ENCODE measurements at regions not wholly inside any gene's neighbourhood (a gene's known extent, or its start where the extent isn't known, plus 50 kb on each side); places are given as distances from the start of the nearest gene placed in this dataset.
"Not testable (repeated sequence)": the region's sequence is repeated elsewhere in the genome, so short reads cannot be mapped to it uniquely, and the experiment has no call there.

- TF ChIP-seq CTCF (IDR thresholded peaks at IDR 0.05; ENCODE audit: low read depth, low read length): no peak
- H3K4me3 ChIP-seq (replicated peaks in 1 of 2; ENCODE audit: low read depth in 2 of 2, low read length in 2 of 2): no peak overlapping the region
- no peak for DNase-seq (ENCODE audit: low read depth in 2 of 2)
Measured at GRCh38 chrX:38948046-38948445, 146.8 kb downstream of the MID1IP1 start.

- H3K4me3 ChIP-seq (replicated peaks in 1 of 2; ENCODE audit: low read depth in 2 of 2, low read length in 2 of 2): no peak overlapping the region
- no peak for TF ChIP-seq CTCF (IDR thresholded peaks at IDR 0.05; ENCODE audit: low read depth, low read length)
- no peak for DNase-seq (ENCODE audit: low read depth in 2 of 2)
Measured at GRCh38 chrX:38954520-38954919, 153.3 kb downstream of the MID1IP1 start.

GRCh38 chrX:38959736-38960135, 158.5 kb downstream of the MID1IP1 start:
- TF ChIP-seq CTCF (IDR thresholded peaks at IDR 0.05; ENCODE audit: low read depth, low read length): no peak
- no peak overlapping the region for H3K4me3 ChIP-seq (replicated peaks in 1 of 2; ENCODE audit: low read depth in 2 of 2, low read length in 2 of 2)
- no peak for DNase-seq (ENCODE audit: low read depth in 2 of 2)

- no peak overlapping the region for H3K4me3 ChIP-seq (replicated peaks in 1 of 2; ENCODE audit: low read depth in 2 of 2, low read length in 2 of 2)
- peak; percentile 58 to 67 for DNase-seq (ENCODE audit: low read depth in 2 of 2)
- no peak for TF ChIP-seq CTCF (IDR thresholded peaks at IDR 0.05; ENCODE audit: low read depth, low read length)
Measured at GRCh38 chrX:38960137-38960536, 158.9 kb downstream of the MID1IP1 start.

GRCh38 chrX:38961936-38962335, 160.7 kb downstream of the MID1IP1 start:
- no peak for TF ChIP-seq CTCF (IDR thresholded peaks at IDR 0.05; ENCODE audit: low read depth, low read length)
- no peak for DNase-seq (ENCODE audit: low read depth in 2 of 2)
- no peak overlapping the region for H3K4me3 ChIP-seq (replicated peaks in 1 of 2; ENCODE audit: low read depth in 2 of 2, low read length in 2 of 2)

- DNase-seq (ENCODE audit: low read depth in 2 of 2); H3K4me3 ChIP-seq (replicated peaks in 1 of 2; ENCODE audit: low read depth in 2 of 2, low read length in 2 of 2): not testable (repeated sequence)
Measured at GRCh38 chrX:38963244-38963643, 162.0 kb downstream of the MID1IP1 start.

GRCh38 chrX:38965888-38966287, 164.6 kb downstream of the MID1IP1 start:
- DNase-seq (ENCODE audit: low read depth in 2 of 2): no peak
- no peak overlapping the region for H3K4me3 ChIP-seq (replicated peaks in 1 of 2; ENCODE audit: low read depth in 2 of 2, low read length in 2 of 2)
- TF ChIP-seq CTCF (IDR thresholded peaks at IDR 0.05; ENCODE audit: low read depth, low read length): no peak

Data from cardiac fibroblast (primary cell).